Suprapubic skin (tissue), 3 donors: ENCODE measurements at regions not wholly inside any gene's neighbourhood (a gene's known extent, or its start where the extent isn't known, plus 50 kb on each side); places are given as distances from the start of the nearest gene placed in this dataset.

Source experiments
- CTCF ChIP-seq, 2 donors: fragments of 200-600 bp in 1 of 2; fragments of 450-650 bp in 1 of 2; sonication (generic) in 1 of 2; IDR thresholded peaks; one replicate each; pipeline ENCODE4 v1.5.1; 2016 to 2019; ENCODE audit warnings: antibody characterized with exemption in 2 of 2, mild to moderate bottlenecking in 1 of 2, moderate library complexity in 1 of 2
- POLR2AphosphoS5 ChIP-seq, 3 donors: sonication (generic); formaldehyde crosslinking; IDR thresholded peaks; one replicate each; pipeline ENCODE4 v1.6.1; 2017; ENCODE audit warnings: antibody characterized with exemption in 3 of 3

- TF ChIP-seq CTCF (IDR thresholded peaks at IDR 0.05) (no peak), POLR2AphosphoS5 (IDR thresholded peaks at IDR 0.05) (no peak)
Measured at GRCh38 chr3:148531836-148532235, 165.9 kb upstream of the AGTR1 start.
